ENCODE measurements at regions not wholly inside any gene's neighbourhood (a gene's known extent, or its start where the extent isn't known, plus 50 kb on each side); places are given as distances from the start of the nearest gene placed in this dataset.
"Not testable (repeated sequence)": the region's sequence is repeated elsewhere in the genome, so short reads cannot be mapped to it uniquely, and the experiment has no call there.

- no peak overlapping the region for H3K4me3 ChIP-seq (ENCODE audit: low read depth, low read length)
- no peaks in the 10 kb centered on the region for H3K36me3 ChIP-seq
- no peak for DNase-seq
- no peaks in the 10 kb centered on the region for H3K9me3 ChIP-seq
- H3K27me3 ChIP-seq = no peaks in the 10 kb centered on the region
- no peaks in the 10 kb centered on the region for H3K4me1 ChIP-seq
- no peak for TF ChIP-seq CTCF (IDR thresholded peaks at IDR 0.05; ENCODE audit: low read depth, low read length)
Measured at GRCh38 chr3:35919160-35919559, 279.8 kb downstream of the ARPP21 start.

- TF ChIP-seq CTCF (IDR thresholded peaks at IDR 0.05; ENCODE audit: low read depth, low read length) = no peak
- Histone ChIP-seq H3K36me3 (no peaks in the 10 kb centered on the region), H3K27me3 (no peaks in the 10 kb centered on the region), H3K4me1 (no peaks in the 10 kb centered on the region), H3K4me3 (ENCODE audit: low read depth, low read length) (no peak overlapping the region), H3K9me3 (no peaks in the 10 kb centered on the region)
- DNase-seq = no peak
Measured at GRCh38 chr3:35921718-35922117, 282.4 kb downstream of the ARPP21 start.

DNA sequence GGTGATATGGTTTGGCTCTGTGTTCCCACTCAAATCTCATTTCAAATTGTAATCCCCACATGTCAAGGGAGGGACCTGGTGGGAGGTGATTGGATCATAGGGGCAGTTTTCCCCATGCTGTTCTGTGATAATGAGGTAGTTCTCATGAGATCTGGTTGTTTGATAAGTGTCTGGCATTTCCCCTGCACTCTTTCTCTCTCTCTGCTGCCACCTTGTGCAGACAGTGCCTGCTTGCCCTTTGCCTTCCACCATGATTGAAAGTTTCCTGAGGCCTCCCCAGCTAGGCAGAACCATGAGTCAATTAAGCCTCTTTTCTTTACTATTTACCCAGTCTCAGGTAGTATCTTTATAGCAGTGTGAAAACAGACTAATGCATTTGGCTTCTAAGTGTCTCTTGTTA lies 284.7 kb downstream of the ARPP21 start:
- DNase-seq = peak; percentile 42
- not testable (repeated sequence) for H3K4me1 ChIP-seq; H3K27me3 ChIP-seq; H3K4me3 ChIP-seq (ENCODE audit: low read depth, low read length); H3K9me3 ChIP-seq; H3K36me3 ChIP-seq
- TF ChIP-seq CTCF (IDR thresholded peaks at IDR 0.05; ENCODE audit: low read depth, low read length) = peak; percentile 59

DNA sequence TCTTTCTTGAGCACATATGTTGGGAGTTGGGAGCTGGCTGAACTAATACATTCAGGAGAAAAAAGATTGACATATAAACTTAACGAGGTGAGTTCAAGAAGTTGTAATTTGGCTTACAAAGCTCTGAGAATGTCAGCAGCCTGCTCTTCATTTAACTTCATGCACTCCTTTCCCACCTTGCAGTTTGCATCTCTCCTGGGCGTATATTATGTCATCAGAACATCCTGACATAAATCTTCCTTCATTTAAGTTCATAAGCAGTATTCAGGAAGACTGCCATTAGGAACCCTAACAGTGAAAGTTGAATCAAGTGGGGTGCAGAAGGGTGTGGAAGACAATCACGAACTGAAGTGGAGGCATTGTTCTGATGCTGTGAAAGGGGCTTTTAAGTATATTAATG lies 288.1 kb downstream of the ARPP21 start:
- no peaks in the 10 kb centered on the region for H3K9me3 ChIP-seq
- H3K4me1 ChIP-seq = no peaks in the 10 kb centered on the region
- no peaks in the 10 kb centered on the region for H3K36me3 ChIP-seq
- TF ChIP-seq CTCF (IDR thresholded peaks at IDR 0.05; ENCODE audit: low read depth, low read length) = no peak
- no peak for DNase-seq
- H3K4me3 ChIP-seq (ENCODE audit: low read depth, low read length) = no peak overlapping the region
- H3K27me3 ChIP-seq = no peaks in the 10 kb centered on the region

DNA sequence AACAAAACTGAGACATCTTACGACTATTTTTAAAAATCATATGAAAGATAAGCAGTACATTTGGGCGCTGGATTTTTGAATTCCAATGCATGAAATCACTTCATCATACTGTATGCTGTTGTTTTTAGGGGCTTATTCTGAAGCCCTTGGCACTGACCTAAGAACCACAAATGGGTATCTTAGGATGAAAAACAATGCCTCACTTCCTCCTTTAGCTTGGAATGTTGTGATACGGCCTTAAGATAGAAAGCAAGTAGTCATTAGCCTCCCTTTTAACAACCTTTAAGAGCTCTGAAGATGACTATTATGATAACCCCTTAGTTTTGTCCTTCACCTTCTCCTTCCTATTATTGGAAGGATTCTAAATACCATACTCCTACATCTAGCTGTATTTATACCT lies 289.8 kb downstream of the ARPP21 start:
- H3K4me1 ChIP-seq = no peaks in the 10 kb centered on the region
- H3K9me3 ChIP-seq = no peaks in the 10 kb centered on the region
- no peaks in the 10 kb centered on the region for H3K36me3 ChIP-seq
- no peak for TF ChIP-seq CTCF (IDR thresholded peaks at IDR 0.05; ENCODE audit: low read depth, low read length)
- no peak for DNase-seq
- no peak overlapping the region for H3K4me3 ChIP-seq (ENCODE audit: low read depth, low read length)
- H3K27me3 ChIP-seq = no peaks in the 10 kb centered on the region

GRCh38 chr3:35931867-35932266 lies 292.5 kb downstream of the ARPP21 start:
- Histone ChIP-seq H3K9me3 (no peaks in the 10 kb centered on the region), H3K27me3 (no peaks in the 10 kb centered on the region), H3K4me3 (ENCODE audit: low read depth, low read length) (no peak overlapping the region), H3K36me3 (no peaks in the 10 kb centered on the region), H3K4me1 (no peaks in the 10 kb centered on the region)
- DNase-seq = no peak
- TF ChIP-seq CTCF (IDR thresholded peaks at IDR 0.05; ENCODE audit: low read depth, low read length) = no peak
